ENCODE measurements at regions not wholly inside any gene's neighbourhood (a gene's known extent, or its start where the extent isn't known, plus 50 kb on each side); places are given as distances from the start of the nearest gene placed in this dataset.

DNA sequence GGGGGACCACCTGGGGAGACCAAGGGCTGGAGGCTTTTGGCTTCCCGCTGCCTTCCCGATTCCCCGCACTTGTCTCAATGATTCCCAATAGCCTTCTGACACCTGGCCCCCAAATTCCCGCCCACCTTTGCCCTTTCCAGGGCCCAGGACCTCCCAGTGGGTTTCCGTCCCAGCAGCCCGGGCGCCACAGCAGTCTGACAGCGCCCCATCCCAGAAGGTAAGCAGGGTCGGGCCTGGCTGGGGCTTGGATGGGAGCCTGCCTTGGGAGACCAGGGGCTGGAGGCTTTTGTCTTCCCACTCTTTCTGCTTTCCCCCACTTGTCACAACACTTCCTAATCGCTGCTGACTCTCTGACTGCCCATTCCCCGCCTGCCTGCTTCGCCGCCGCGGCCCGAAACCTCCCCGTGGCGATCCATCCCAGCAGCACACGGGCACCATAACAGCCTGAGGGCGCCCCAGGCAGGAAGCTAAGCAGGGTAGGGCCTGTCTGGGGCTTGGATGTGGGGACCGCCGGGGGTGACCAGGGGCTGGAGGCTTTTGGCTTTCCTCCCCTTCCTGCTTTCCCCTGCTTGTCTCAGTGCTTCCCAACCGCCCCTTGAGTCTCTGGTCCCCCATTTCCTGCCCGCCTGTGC lies 2289.3 kb downstream of the TP53TG3F start:
- H3K4me3 ChIP-seq (ENCODE audit: low read depth, low read length): no peak overlapping the region
- DNase-seq: no peak
- no peaks in the 10 kb centered on the region for H3K36me3 ChIP-seq
- no peak overlapping the region for H3K27ac ChIP-seq
- no peaks in the 10 kb centered on the region for H3K9me3 ChIP-seq (ENCODE audit: severe bottlenecking)
- H3K27me3 ChIP-seq (ENCODE audit: insufficient read depth, low read depth, severe bottlenecking): peaks cover 85% of the 10 kb centered on the region
- TF ChIP-seq, protein P1, sequence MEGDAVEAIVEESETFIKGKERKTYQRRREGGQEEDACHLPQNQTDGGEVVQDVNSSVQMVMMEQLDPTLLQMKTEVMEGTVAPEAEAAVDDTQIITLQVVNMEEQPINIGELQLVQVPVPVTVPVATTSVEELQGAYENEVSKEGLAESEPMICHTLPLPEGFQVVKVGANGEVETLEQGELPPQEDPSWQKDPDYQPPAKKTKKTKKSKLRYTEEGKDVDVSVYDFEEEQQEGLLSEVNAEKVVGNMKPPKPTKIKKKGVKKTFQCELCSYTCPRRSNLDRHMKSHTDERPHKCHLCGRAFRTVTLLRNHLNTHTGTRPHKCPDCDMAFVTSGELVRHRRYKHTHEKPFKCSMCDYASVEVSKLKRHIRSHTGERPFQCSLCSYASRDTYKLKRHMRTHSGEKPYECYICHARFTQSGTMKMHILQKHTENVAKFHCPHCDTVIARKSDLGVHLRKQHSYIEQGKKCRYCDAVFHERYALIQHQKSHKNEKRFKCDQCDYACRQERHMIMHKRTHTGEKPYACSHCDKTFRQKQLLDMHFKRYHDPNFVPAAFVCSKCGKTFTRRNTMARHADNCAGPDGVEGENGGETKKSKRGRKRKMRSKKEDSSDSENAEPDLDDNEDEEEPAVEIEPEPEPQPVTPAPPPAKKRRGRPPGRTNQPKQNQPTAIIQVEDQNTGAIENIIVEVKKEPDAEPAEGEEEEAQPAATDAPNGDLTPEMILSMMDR (IDR thresholded peaks at IDR 0.05; ENCODE audit: low read depth, low read length): no peak

- peaks cover 91% of the 10 kb centered on the region for H3K27me3 ChIP-seq (ENCODE audit: insufficient read depth, low read depth, severe bottlenecking)
- TF ChIP-seq, protein P1 (IDR thresholded peaks at IDR 0.05; ENCODE audit: low read depth, low read length): no peak
- H3K4me3 ChIP-seq (ENCODE audit: low read depth, low read length): no peak overlapping the region
- H3K9me3 ChIP-seq (ENCODE audit: severe bottlenecking): no peaks in the 10 kb centered on the region
- H3K36me3 ChIP-seq: no peaks in the 10 kb centered on the region
- no peak for DNase-seq
- H3K27ac ChIP-seq: no peak overlapping the region
Observed at GRCh38 chr16:35749253-35750141, 2290.1 kb downstream of the TP53TG3F start.

DNA sequence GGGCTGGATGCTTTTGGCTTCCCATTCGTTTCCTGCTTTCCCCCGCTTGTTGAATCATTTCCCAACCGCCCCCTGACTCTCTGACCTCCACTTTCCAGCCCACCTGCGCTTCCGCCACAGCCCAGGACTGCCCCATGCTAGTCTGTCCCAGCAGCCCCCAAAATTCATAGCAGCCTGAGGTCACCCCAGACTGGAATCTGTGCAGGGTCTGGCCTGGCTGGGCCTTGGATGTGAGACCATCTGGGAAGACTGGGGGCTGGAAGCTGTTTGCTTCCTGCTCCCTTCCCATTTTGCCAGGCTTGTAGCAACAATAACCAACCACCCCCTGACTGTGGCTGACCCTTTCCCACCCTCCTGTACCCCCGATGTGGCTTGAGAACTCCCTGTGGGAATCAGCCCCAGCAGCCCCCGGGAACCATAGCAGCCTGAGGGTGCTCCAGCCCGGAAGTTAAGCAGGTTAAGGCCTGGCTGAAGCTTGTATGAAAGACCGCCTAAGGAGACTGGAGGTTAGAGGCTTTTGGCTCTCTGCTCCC lies 2290.8 kb downstream of the TP53TG3F start:
- no peak for DNase-seq
- peaks cover 91% of the 10 kb centered on the region for H3K27me3 ChIP-seq (ENCODE audit: insufficient read depth, low read depth, severe bottlenecking)

GRCh38 chr16:35750701-35751104 lies 2291.3 kb downstream of the TP53TG3F start:
- Histone ChIP-seq H3K36me3 (no peaks in the 10 kb centered on the region), H3K27ac (no peak overlapping the region), H3K9me3 (ENCODE audit: severe bottlenecking) (no peaks in the 10 kb centered on the region), H3K27me3 (ENCODE audit: insufficient read depth, low read depth, severe bottlenecking) (peaks cover 87% of the 10 kb centered on the region), H3K4me3 (ENCODE audit: low read depth, low read length) (no peak overlapping the region)
- TF ChIP-seq, protein P1 (IDR thresholded peaks at IDR 0.05; ENCODE audit: low read depth, low read length): no peak
- no peak for DNase-seq

More for the DNA sequence above, 2290.8 kb downstream of the TP53TG3F start:
- H3K4me3 ChIP-seq (ENCODE audit: low read depth, low read length): no peak overlapping the region
- H3K27ac ChIP-seq: no peak overlapping the region
- TF ChIP-seq, protein P1 (IDR thresholded peaks at IDR 0.05; ENCODE audit: low read depth, low read length): no peak
- H3K9me3 ChIP-seq (ENCODE audit: severe bottlenecking): no peaks in the 10 kb centered on the region
- no peaks in the 10 kb centered on the region for H3K36me3 ChIP-seq

GRCh38 chr16:35751191-35751941 lies 2292.0 kb downstream of the TP53TG3F start:
- H3K27me3 ChIP-seq (ENCODE audit: insufficient read depth, low read depth, severe bottlenecking): peaks cover 83% of the 10 kb centered on the region
- no peak overlapping the region for H3K27ac ChIP-seq
- H3K36me3 ChIP-seq: no peaks in the 10 kb centered on the region
- TF ChIP-seq, protein P1 (IDR thresholded peaks at IDR 0.05; ENCODE audit: low read depth, low read length): no peak
- DNase-seq: no peak
- H3K4me3 ChIP-seq (ENCODE audit: low read depth, low read length): no peak overlapping the region
- no peaks in the 10 kb centered on the region for H3K9me3 ChIP-seq (ENCODE audit: severe bottlenecking)

Measured in WERI-Rb-1 (cell line).